Choroid plexus epithelial cell (primary cell): ENCODE measurements at regions not wholly inside any gene's neighbourhood (a gene's known extent, or its start where the extent isn't known, plus 50 kb on each side); places are given as distances from the start of the nearest gene placed in this dataset.

Experiments used
- DNase-seq: peaks from one replicate; pipeline ENCODE4 v3.0.0-alpha.2; 2010; ENCODE audit warnings: low read depth
- H3K4me3 ChIP-seq: 2 replicates; pipeline ENCODE4 v1.5.1; 2011; ENCODE audit warnings: low read depth, mild to moderate bottlenecking, control low read depth, low read length, moderate library complexity
- CTCF ChIP-seq: conservative IDR thresholded peaks from 2 replicates; pipeline ENCODE4 v1.5.1; 2011; ENCODE audit warnings: low read depth, mild to moderate bottlenecking, control low read depth, inconsistent platforms, low read length, moderate library complexity

- no peak overlapping the region for H3K4me3 ChIP-seq
- peak; percentile 50 for DNase-seq
- no peak for TF ChIP-seq CTCF
Observed at GRCh38 chr5:148909040-148909439, 82.6 kb downstream of the ADRB2 start.

- no peak for TF ChIP-seq CTCF
- no peak for DNase-seq
- no peak overlapping the region for H3K4me3 ChIP-seq
Observed at GRCh38 chr5:148909766-148910165, 83.4 kb downstream of the ADRB2 start.

- no peak for DNase-seq
- TF ChIP-seq CTCF, result no peak
- no peak overlapping the region for H3K4me3 ChIP-seq
Observed at GRCh38 chr5:148910216-148910615, 83.8 kb downstream of the ADRB2 start.

- TF ChIP-seq CTCF, result no peak
- peak; percentile 36 for DNase-seq
- H3K4me3 ChIP-seq, result no peak overlapping the region
Observed at GRCh38 chr5:148910686-148911361, 84.4 kb downstream of the ADRB2 start.

- TF ChIP-seq CTCF, result no peak
- no peak for DNase-seq
- H3K4me3 ChIP-seq, result no peak overlapping the region
Observed at GRCh38 chr5:148911386-148911785, 85.0 kb downstream of the ADRB2 start.

GRCh38 chr5:148912146-148912545, 85.7 kb downstream of the ADRB2 start:
- no peak for TF ChIP-seq CTCF

GRCh38 chr5:148912714-148913398, 86.4 kb downstream of the ADRB2 start:
- H3K4me3 ChIP-seq, result no peak overlapping the region
- TF ChIP-seq CTCF, result peak; percentile 44
- peak; percentile 65 for DNase-seq

More at GRCh38 chr5:148912146-148912545, 85.7 kb downstream of the ADRB2 start:
- no peak for DNase-seq
- H3K4me3 ChIP-seq, result no peak overlapping the region
